ENCODE measurements at regions not wholly inside any gene's neighbourhood (a gene's known extent, or its start where the extent isn't known, plus 50 kb on each side); places are given as distances from the start of the nearest gene placed in this dataset.

DNA sequence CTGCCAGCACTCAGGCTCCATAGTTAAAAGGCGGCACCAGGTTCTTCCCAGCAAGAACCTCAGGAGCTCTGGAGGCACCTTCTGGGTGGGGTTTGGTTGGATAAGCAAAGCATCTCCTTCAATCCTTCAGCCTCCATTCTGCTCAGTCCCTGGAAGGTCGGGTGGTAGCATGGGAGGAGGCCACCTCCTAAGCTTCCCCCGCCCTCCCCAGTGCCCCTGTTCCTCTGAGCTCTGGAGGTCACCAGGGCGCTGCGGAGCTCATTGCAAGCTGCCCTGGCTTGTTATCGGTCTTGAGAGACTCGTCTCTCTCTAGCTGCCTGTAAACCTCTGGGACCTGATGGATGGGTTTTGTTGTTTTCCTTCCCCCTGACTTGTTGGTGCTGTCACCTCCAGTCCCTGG is 124.8 kb downstream of the RPLP1 start:
- DNase-seq, result no peak

- DNase-seq, result no peak
These were observed 125.6 kb downstream of the RPLP1 start for GRCh38 chr15:69578252-69578651.

DNA sequence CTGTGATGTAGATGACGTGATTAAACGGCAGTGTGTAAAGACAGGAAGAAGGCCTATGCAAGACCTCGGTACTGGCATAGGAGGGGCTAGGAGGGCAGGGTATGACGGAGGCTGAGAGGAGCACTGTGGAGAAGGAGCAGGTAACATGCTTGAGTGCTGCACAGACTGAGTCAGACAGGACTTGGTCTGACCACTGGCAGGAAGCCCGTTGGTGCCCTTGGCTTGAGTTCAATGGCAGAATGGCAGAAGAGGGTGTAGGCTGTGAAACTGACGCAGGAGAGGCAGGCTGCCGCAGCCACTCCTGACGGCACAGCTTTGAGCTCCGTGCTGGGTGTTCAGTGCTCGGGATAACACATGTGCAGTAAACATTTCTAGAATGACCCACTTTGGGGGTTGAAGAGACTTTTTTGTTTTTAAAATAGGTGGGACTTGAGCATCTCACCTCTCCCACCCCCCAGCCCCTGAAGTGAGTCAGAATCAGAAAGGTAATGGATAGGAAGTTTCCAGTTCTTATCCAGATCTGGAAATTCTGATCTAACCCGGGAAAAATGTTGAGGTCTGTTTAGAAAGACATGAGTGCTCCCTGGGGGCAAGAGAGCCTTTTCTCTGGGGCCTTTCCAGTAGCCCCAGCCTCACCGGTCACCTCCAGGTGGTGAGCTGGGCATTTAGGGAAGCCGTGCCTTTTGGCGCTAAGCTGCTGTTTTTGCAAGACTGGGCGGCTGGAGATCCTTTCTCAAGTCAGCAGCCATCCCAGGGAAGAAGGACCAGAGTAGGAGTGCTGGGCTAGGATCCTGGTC is 126.4 kb downstream of the RPLP1 start:
- peak in 1 of 5 experiments; percentile 16 for DNase-seq

DNA sequence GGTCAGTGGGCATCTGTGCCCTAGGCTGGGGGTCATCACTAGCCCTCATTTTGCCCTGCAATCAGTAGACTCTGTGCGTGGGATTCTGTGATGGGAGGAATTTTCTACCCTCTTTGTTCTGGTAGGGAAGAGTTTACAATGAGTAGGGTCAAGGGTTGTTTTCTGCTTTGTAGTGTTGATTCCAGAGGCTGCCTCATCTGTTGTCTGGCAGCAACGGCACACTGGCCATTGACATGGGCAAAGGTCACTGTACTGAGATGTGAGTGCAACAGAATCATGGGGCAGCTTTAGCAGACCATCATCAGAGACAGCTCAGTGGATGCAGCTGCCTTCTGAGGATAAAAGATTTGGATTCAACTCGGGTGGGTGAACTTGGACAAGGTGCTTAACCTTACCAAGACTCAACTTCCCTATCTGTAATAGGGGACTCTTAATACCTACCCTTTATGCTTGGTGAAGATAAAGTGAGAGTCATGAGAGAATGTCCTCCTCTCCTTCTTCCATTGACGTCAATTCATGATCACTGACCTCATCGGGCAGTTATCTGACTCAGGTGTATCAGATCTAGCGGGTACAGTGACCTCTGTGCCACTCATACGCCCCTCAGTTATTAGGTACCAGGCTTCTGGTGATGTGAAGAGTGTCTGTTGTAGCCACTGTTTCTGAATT is 127.5 kb downstream of the RPLP1 start:
- DNase-seq, result no peak

GRCh38 chr15:69583626-69584025 is 131.0 kb downstream of the RPLP1 start:
- no peak for DNase-seq

DNA sequence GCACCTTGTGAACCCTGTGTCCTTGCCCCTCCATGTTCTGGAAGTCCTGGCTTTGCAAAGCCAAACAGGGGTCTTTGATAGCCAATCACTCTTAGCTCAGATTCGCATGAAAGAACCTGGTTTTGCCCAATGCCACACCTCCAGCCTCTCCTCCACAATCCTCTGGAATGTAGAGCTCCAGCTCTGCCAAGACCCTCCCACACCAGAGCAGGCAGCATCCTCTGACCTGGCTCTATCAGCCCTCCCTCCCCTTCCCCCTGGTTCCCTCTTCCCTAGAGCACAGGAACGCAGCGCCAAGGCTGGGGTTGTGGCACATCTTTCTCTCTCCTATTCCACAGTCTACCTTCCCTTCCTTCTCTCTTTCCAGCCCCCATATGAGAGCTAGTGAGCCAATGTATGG is 133.3 kb downstream of the RPLP1 start:
- DNase-seq, result no peak

- no peak for DNase-seq
These were observed 134.1 kb downstream of the RPLP1 start for GRCh38 chr15:69586721-69587120.

GRCh38 chr15:69587723-69588426 is 135.3 kb downstream of the RPLP1 start:
- DNase-seq, result no peak

DNA sequence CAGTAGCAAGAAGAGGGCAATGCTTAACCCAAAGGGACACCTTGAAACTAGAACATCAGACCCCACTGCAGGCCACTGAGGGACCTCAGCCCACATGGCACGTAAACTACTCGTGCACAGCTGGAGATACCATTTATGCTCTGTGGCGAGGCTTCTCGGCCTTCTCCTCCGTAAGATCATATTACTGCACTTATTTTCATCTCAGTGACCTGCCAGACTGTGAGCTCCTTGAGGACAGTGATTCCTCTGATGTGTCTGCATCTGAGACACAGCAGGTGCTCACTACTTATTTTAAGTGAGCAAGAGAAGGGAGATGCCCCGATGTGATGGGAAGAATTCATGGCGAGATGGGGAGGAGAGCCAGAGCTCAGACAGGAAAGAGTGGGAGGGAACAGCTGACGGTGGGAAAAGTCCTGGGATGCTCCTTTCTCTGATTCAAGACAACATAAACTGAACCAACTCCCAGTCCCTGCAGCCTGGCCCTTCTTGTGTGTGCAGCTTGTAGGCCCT is 137.6 kb downstream of the RPLP1 start:
- DNase-seq, result no peak

GRCh38 chr15:69590932-69591524 is 138.4 kb downstream of the RPLP1 start:
- no peak for DNase-seq

GRCh38 chr15:69591905-69592508 is 139.4 kb downstream of the RPLP1 start:
- no peak for DNase-seq

DNA sequence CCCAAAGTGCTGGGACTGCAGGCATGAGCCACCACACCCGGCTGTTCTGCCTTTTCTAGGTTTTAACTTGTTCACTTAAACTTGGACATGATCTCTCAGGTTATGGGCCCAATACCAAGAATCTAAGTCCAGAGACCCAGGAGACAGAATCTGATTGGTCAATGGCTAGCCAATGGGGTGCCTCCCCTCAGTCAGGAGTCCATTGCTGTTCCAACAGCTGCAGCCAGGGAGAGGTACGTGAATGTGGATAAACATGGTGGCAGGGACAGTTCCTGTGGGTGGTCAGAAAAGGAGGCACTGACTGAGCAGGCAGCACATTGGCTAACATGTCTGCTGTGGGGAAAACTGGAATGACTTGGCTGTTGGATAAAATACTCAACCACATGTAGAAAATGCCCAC is 140.3 kb downstream of the RPLP1 start:
- DNase-seq, result no peak

DNA sequence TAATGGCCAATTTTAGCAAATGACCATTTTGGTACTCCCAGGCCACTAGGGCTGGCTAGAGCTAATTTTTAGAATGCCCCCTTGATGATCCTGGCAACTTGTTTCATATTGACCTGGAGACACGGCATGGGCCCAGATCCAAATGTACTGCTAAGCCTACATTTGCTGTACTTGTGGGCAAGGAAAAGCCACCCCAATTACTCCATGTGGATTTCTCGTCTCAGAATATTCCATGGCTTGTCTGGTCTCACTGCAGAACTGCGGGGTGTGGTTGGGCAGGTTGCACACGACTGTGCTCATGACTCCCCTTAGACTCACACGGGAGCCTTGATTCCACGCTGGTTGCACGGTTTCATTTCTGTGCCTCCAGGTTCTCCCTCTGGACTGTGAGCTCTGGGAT is 140.9 kb downstream of the RPLP1 start:
- DNase-seq, result no peak

DNA sequence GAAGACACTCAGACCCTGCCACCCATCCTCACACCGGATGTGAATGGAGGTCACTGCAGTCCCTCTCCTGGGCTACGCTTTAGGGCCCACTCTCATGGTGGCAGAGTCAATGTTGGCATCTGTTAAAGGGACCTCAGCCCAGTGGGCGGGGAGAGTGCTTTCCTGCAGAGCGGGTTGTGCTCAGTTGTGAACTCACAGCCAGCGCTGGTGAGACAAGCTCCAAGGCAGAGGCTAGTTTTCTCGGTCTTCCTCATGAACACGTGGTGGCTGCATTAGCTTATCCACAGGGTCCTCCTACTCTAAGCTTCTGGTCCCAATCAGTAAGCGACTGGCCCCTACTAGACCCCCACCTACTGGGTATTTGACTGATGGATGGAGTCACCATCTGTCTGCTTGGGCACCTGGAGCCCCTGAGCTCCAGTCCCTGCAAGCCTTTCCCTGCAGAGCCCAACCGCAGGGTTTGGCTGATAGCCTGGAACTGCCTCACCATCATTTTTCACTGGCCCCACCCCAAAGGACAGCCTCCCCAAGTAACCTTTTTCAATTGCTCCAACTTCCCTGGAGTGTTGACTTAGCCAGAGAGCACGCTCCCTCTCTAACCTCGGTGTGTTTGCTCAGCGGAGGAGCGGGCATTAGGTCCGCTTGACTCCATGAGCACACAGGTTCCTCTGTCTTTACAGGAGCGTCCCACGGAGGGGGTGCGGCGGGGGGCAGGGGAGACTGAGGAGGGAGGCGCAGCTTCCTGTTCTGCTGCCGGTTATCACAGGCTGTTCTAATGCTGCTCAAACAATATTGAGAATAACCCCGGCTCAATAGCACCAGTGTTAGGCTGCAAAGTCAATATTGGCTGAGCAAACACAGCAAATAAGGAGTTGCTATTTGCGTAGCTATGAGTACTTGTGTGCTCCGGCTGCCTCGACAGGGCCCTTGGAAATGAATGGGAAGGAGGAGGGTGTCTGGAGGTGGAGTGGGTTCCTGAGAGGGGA is 141.7 kb downstream of the RPLP1 start:
- DNase-seq, result no peak

DNA sequence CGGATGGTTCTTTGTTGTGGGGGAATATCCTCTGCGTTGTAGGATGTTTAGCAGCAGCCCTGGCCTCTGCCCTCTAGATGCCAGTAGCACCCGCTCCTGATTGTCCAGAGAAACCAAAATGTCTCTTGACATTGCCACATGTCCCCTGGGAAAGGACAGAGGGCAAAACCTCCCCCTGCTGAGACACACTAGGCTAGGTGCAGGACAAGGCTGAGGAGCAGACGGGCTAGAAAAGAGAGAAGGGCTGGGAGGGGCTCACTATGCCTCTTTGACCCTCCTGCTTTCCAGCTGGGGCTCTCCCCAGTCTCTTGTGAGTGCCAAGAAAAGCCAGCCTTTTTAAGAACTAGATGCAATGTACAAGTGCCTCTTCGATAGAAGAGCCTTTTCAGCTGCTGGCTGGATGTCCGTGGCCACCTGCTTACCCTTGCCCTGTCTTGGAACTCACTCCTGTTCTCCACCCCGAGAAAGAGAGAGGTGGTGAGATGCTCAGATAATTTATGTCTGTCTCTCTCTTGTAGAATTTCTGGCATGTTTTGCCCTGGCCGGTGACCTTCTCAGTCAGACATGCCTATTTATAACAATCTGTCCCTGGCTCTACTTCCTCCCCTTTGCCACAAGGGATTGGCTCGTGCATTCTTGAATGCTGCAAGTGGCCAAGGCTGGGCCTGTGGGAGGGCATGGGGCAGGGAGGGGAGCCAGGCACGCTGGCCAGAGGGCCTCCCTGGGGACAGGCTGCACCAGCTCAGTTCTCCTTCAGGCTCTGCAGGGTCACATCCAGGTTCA is 142.6 kb downstream of the RPLP1 start:
- DNase-seq, result no peak

DNA sequence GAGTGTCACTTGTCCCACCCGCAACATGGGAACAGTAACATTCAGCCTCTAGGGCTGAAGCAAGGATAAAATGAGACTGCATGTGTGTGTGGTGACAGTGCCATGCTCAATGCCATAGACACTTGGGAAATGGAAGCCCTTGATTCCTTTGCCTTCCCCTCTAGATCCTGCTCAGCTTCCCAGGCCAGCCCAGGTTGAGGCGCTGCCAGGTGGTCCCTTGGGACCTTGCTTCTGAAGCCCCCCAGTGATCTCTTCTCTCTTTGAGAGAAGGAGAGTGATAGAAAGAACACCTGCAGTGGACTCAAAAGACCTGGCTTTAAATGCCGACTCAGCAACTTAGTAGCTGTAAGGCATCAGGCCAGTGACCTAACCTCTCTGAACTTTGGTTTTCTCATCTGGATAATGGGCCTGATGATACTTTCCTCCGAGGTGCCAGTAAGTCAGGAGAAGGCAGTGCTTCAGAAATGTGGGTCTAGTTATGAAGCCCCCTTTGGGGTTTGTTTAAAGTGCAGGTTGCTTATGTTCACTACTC is 144.5 kb downstream of the RPLP1 start:
- DNase-seq, result no peak

DNA sequence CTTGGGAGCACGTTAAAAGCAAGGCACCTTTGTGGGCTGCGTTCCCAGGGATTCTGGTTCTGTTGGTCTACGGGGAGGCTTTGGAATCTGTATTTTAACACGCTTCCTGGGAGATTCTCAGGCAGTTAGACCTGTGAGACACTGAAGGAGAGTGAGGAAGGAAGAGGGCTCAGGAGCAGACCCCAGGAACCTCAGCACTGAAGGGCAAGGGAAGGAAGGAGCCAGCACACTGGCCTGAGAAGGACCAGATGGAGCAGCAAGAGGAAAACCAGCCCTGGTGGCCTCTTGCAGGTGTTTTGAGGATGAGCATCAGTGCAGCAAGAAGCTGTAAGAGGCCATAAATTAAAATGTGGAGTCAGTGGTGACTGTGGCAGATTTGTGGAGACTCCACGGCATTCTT is 146.7 kb downstream of the RPLP1 start:
- DNase-seq, result no peak

DNA sequence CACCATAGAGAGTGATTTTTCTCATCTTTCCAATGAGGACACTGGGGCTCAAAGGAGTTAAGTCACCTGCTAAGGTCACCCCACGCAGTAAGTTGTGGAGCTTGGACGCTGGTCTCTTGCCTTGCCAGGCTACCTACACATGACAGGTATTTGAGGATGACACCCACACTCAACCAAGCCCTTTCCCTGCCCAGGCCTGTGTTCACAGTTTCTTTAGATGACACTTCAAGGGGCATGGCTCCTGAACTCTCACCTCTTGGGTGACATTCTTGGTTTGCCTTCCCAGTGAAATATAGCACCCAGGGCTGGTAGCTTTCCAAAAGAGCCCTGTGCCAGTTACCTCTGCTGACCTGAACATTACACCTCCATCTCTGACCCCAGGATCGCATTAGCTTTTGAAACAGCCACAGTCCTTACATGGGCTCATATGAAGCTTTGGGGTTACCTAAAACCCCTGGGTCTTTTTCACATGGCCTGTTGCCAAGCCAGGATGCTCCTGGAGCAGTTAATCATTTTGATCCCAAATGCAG is 148.0 kb downstream of the RPLP1 start:
- DNase-seq, result no peak

DNA sequence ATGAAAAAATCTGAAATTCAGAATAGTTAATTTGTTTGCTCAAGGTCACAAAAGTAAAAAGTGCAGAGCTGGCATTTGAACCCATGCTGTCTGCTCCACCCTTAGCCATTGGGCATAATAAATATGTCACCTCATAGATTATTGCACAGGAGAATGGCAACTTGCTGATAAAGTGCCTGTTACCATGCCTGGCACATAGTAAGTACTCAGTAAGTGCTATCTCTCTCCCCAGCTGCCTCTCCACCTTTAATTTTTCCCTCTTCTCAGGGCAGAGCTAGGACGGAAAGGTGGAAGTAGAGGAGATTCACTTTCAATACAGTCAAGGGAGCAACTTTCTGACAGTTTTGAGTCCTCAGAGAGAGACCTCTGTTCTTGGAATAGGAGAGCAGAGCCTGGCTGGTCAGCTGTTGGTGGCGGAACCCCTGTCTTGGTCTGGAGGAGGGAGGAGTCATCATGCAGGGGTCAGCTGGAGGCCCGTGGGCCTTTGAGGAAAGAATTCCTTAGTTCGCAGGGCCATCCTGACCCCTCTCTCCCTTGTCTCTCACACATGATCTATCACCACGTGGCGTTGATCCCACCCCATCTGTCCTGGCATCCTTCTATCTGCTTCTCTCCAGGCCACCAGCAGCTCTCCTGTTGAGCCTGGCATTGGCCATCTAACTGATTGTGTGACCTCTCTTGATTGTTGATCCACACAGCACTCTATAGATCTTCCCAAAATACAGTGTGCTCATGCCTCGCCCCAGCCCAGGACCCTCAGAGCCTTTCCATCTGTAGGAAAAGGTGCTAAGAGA is 149.3 kb downstream of the RPLP1 start:
- no peak for DNase-seq

Data from T-helper 2 cell (primary cell).